ENCODE measurements at regions not wholly inside any gene's neighbourhood (a gene's known extent, or its start where the extent isn't known, plus 50 kb on each side); places are given as distances from the start of the nearest gene placed in this dataset.
"Not testable (repeated sequence)": the region's sequence is repeated elsewhere in the genome, so short reads cannot be mapped to it uniquely, and the experiment has no call there.

DNA sequence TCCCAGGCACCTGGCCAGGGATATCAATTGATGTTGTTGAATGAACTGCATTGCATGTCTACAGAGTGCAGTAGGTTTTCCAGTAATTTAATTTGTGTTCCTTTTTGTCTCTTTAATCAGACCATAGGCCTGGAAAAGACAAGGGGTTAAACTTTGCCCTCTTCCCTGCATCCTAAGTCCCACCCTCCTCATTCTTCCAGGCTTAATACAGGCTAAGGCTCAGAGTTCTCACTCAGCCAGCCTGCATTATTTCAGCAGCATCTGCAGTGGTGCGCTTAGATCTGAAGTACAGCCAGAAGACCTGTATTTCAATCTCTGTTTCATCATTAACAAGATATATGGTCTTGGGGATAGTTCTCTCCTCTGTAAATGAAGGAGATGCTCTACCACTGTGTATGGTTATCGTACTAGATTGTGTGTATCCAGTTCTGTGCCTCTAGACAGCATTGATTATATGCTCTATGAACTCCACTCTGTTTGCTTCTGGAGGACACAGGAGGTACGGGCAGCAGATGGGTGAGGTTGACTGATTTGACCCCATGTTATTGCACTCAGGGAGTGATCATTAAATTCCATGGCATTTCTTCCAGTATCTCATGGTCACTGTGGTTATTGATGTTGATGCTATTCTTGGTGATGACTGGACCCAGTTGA lies 286.1 kb downstream of the RPS6KC1 start:
- Histone ChIP-seq H3K27ac (no peak overlapping the region), H3K27me3 (no peaks in the 10 kb centered on the region), H3K4me3 (no peak overlapping the region), H3K4me1 (no peaks in the 10 kb centered on the region), H3K36me3 (no peaks in the 10 kb centered on the region), H3K9me3 (no peaks in the 10 kb centered on the region)
- TF ChIP-seq, protein P1, sequence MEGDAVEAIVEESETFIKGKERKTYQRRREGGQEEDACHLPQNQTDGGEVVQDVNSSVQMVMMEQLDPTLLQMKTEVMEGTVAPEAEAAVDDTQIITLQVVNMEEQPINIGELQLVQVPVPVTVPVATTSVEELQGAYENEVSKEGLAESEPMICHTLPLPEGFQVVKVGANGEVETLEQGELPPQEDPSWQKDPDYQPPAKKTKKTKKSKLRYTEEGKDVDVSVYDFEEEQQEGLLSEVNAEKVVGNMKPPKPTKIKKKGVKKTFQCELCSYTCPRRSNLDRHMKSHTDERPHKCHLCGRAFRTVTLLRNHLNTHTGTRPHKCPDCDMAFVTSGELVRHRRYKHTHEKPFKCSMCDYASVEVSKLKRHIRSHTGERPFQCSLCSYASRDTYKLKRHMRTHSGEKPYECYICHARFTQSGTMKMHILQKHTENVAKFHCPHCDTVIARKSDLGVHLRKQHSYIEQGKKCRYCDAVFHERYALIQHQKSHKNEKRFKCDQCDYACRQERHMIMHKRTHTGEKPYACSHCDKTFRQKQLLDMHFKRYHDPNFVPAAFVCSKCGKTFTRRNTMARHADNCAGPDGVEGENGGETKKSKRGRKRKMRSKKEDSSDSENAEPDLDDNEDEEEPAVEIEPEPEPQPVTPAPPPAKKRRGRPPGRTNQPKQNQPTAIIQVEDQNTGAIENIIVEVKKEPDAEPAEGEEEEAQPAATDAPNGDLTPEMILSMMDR (IDR thresholded peaks at IDR 0.05) = no peak
- DNase-seq = no peak
- intact Hi-C loops (cut with DNase I) = no loop called here
- no peak for ATAC-seq

DNA sequence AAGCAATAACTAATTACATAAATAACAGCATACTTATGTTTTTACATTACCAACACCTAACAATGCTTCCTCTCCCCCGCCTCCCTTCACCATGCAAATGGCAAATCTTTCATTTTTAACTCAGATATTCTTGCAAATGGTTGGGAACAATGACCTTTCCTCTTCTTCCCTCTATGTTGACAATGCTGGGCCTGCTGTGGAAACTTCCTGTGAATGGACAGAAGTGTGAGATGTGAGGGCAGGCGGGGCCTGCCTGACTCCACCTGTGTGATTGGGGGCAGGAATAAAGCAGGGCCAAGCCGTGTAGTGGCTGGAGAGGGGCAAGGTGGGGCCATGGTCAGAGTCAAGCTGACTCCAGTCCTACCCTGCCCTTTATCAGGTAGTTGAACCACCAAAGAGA lies 289.6 kb downstream of the RPS6KC1 start:
- no peaks in the 10 kb centered on the region for H3K27me3 ChIP-seq
- DNase-seq = no peak
- no peak overlapping the region for H3K4me3 ChIP-seq
- no peak overlapping the region for H3K27ac ChIP-seq
- TF ChIP-seq, protein P1 (IDR thresholded peaks at IDR 0.05) = no peak
- intact Hi-C loops (cut with DNase I) = no loop called here
- no peaks in the 10 kb centered on the region for H3K36me3 ChIP-seq
- no peaks in the 10 kb centered on the region for H3K4me1 ChIP-seq
- H3K9me3 ChIP-seq = no peaks in the 10 kb centered on the region
- no peak for ATAC-seq

DNA sequence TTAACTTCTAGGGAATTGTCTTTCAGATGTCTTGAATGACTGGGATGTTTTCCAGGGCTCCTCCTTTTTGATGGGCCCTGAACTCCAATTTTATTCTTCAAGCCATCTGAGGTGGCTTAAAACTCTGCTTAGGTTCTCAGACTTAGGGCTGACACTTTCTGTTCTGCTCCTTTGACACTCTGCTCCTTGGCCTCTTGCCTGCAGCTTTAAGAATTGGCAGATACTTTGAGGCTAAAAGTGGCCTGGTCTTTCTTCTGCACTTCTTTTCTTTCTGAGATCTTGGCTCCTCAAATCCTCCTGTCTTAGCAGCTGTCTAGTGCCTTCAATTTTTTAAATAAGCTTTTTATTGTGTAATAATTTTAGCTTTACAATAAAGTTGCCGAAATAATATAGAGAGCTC lies 294.6 kb downstream of the RPS6KC1 start:
- H3K27me3 ChIP-seq = no peaks in the 10 kb centered on the region
- no peak overlapping the region for H3K4me3 ChIP-seq
- TF ChIP-seq, protein P1 (IDR thresholded peaks at IDR 0.05) = no peak
- H3K4me1 ChIP-seq = no peaks in the 10 kb centered on the region
- H3K27ac ChIP-seq = no peak overlapping the region
- intact Hi-C loops (cut with DNase I) = no loop called here
- no peaks in the 10 kb centered on the region for H3K9me3 ChIP-seq
- no peak for DNase-seq
- no peaks in the 10 kb centered on the region for H3K36me3 ChIP-seq
- no peak for ATAC-seq

DNA sequence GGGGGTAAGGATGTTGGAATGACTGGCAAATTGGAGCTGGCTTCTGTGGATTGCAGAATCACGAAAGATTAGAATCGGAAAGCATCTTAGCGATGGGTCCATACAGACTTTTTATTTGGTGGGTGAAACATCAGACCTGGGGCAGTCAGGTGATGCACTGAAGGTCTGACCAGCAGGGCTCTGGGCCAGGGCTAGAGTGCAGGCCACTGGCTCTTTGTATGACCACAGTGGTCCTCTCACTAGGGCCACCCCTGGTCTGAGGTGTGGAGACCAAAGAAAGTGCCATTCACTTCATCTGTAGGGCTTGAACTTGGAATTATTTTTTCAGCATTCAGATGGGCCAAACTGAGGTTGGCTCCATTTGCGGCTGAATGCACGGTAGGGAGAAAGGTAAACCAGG lies 306.4 kb downstream of the RPS6KC1 start:
- Histone ChIP-seq H3K9me3 (no peaks in the 10 kb centered on the region), H3K27ac (no peak overlapping the region), H3K36me3 (no peaks in the 10 kb centered on the region), H3K4me1 (no peaks in the 10 kb centered on the region), H3K4me3 (no peak overlapping the region), H3K27me3 (no peaks in the 10 kb centered on the region)
- ATAC-seq = no peak
- TF ChIP-seq, protein P1 (IDR thresholded peaks at IDR 0.05) = no peak
- intact Hi-C loops (cut with DNase I) = no loop called here
- DNase-seq = no peak

DNA sequence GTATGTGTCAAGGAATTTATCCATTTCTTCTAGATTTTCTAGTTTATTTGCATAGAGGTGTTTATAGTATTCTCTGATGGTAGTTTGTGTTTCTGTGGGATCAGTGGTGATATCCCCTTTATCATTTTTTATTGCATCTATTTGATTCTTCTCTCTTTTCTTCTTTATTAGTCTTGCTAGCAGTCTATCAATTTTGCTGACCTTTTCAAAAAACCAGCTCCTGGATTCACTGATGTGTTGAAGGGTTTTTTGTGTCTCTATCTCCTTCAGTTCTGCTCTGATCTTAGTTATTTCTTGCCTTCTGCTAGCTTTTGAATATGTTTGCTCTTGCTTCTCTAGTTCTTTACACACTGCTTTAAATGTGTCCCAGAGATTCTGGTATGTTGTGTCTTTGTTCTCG lies 307.3 kb downstream of the RPS6KC1 start:
- H3K36me3 ChIP-seq; H3K4me1 ChIP-seq; H3K27me3 ChIP-seq; intact Hi-C loops (cut with DNase I); H3K27ac ChIP-seq; ATAC-seq; H3K9me3 ChIP-seq; H3K4me3 ChIP-seq; DNase-seq: not testable (repeated sequence)

DNA sequence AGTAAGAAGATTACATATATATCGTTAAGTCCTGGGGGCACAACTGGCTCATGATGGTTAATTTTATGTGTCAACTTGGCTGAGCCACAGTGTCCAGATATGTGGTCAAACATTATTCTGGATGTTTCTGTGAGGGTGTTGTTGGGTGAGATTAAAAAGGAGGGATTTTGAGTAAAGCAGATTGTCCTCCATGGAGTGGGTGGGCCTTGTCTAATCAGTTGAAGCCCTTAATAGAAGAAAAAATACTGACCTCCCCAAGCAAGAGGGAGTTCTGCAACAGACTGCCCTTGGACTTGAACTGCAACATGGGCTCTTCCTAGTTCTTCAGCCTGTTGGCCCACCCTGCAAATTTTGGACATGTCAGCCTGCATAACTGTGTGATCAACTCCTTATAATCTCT lies 311.6 kb downstream of the RPS6KC1 start:
- no peaks in the 10 kb centered on the region for H3K27me3 ChIP-seq
- ATAC-seq = no peak
- no peak for DNase-seq
- intact Hi-C loops (cut with DNase I) = no loop called here
- no peaks in the 10 kb centered on the region for H3K4me1 ChIP-seq
- TF ChIP-seq, protein P1 (IDR thresholded peaks at IDR 0.05) = no peak
- H3K9me3 ChIP-seq = no peaks in the 10 kb centered on the region
- no peaks in the 10 kb centered on the region for H3K36me3 ChIP-seq
- H3K27ac ChIP-seq = no peak overlapping the region
- no peak overlapping the region for H3K4me3 ChIP-seq

Measured in left lung (tissue), 4 donors.